Neuronal stem cell (in vitro differentiated cells): ENCODE measurements at regions not wholly inside any gene's neighbourhood (a gene's known extent, or its start where the extent isn't known, plus 50 kb on each side); places are given as distances from the start of the nearest gene placed in this dataset.

Experiments
- DNase-seq: peaks from one replicate; pipeline ENCODE4 v3.0.0-alpha.2; 2013; ENCODE audit warnings: low spot score
- H2AFZ ChIP-seq: one replicate; pipeline ENCODE4 v1.6.1; 2013; ENCODE audit warnings: mild to moderate bottlenecking, low read length, inconsistent platforms
- H2AK5ac ChIP-seq: 2 replicates; pipeline ENCODE4 v1.6.1; 2013; ENCODE audit warnings: low read depth, mild to moderate bottlenecking, inconsistent platforms, low read length, moderate library complexity, mixed read lengths
- H2BK120ac ChIP-seq: 2 replicates; pipeline ENCODE4 v1.6.1; 2013; ENCODE audit warnings: low read depth, mild to moderate bottlenecking, inconsistent platforms, low read length, moderate library complexity, mixed read lengths
- H2BK12ac ChIP-seq: one replicate; pipeline ENCODE4 v1.6.1; 2013; ENCODE audit warnings: low read length, inconsistent platforms
- H2BK15ac ChIP-seq: 2 replicates; pipeline ENCODE4 v1.6.1; 2013; ENCODE audit warnings: mild to moderate bottlenecking, low read length, inconsistent platforms, mixed read lengths
- H2BK5ac ChIP-seq: one replicate; pipeline ENCODE4 v1.6.1; 2013; ENCODE audit warnings: inconsistent platforms, mild to moderate bottlenecking, low read length, moderate library complexity
- H3K14ac ChIP-seq: one replicate; pipeline ENCODE4 v1.6.1; 2013; ENCODE audit warnings: low read length, inconsistent platforms
- H3K18ac ChIP-seq: 2 replicates; pipeline ENCODE4 v1.6.1; 2013; ENCODE audit warnings: low read length, inconsistent platforms
- H3K23ac ChIP-seq: 2 replicates; pipeline ENCODE4 v1.6.1; 2013; ENCODE audit warnings: low read depth, mild to moderate bottlenecking, mixed read lengths, low read length, inconsistent platforms; ENCODE audit not compliant: poor library complexity
- H3K27ac ChIP-seq: replicated peaks from 3 replicates; pipeline ENCODE4 v1.5.1; 2013; ENCODE audit warnings: low read length, inconsistent platforms
- H3K27me3 ChIP-seq, 3 experiments: 2 replicates each; pipeline ENCODE4 v1.6.1; 2013; ENCODE audit warnings: low read length in 3 of 3, mild to moderate bottlenecking in 2 of 3, inconsistent platforms in 1 of 3, low read depth in 1 of 3, mixed read lengths in 1 of 3, moderate library complexity in 1 of 3; ENCODE audit not compliant: control insufficient read depth in 3 of 3, insufficient read depth in 3 of 3
- H3K36me3 ChIP-seq, 2 donors: replicated peaks in 1 of 2; 2 replicates each; pipeline ENCODE4 v1.6.1; 2013; ENCODE audit warnings: low read length in 2 of 2; ENCODE audit not compliant: control insufficient read depth in 2 of 2, insufficient read depth in 2 of 2
- H3K4ac ChIP-seq: 2 replicates; pipeline ENCODE4 v1.6.1; 2013; ENCODE audit warnings: inconsistent platforms, mild to moderate bottlenecking, low read length, moderate library complexity
- H3K4me1 ChIP-seq, 2 donors: 1 replicate in 1 of 2; 2 replicates in 1 of 2; pipeline ENCODE4 v1.6.1; 2013; ENCODE audit warnings: low read length in 2 of 2, low read depth in 1 of 2; ENCODE audit not compliant: control insufficient read depth in 2 of 2, insufficient read depth in 1 of 2
- H3K4me2 ChIP-seq: one replicate; pipeline ENCODE4 v1.6.1; 2013; ENCODE audit warnings: mild to moderate bottlenecking, low read length, inconsistent platforms; ENCODE audit not compliant: insufficient read depth, poor library complexity, severe bottlenecking
- H3K4me3 ChIP-seq, 2 donors: 2 replicates each; pipeline ENCODE4 v1.5.1; 2013; ENCODE audit warnings: low read length in 2 of 2, mild to moderate bottlenecking in 2 of 2, inconsistent platforms in 1 of 2, moderate library complexity in 1 of 2
- H3K79me1 ChIP-seq: one replicate; pipeline ENCODE4 v1.6.1; 2013; ENCODE audit warnings: low read depth, mild to moderate bottlenecking, inconsistent platforms, low read length, moderate library complexity
- H3K9ac ChIP-seq: one replicate; pipeline ENCODE4 v1.6.1; 2013; ENCODE audit warnings: mild to moderate bottlenecking, low read depth, low read length, inconsistent platforms; ENCODE audit not compliant: poor library complexity
- H3K9me3 ChIP-seq, 2 donors: replicated peaks in 1 of 2; 2 replicates each; pipeline versions ENCODE3 to v1.6.1; 2013; ENCODE audit warnings: low read length in 2 of 2, mild to moderate bottlenecking in 2 of 2, inconsistent platforms in 1 of 2, low read depth in 1 of 2, mixed read lengths in 1 of 2, moderate library complexity in 1 of 2; ENCODE audit not compliant: control insufficient read depth in 2 of 2, insufficient read depth in 1 of 2
- H4K8ac ChIP-seq: one replicate; pipeline ENCODE4 v1.6.1; 2013; ENCODE audit warnings: low read depth, mild to moderate bottlenecking, inconsistent platforms, low read length, moderate library complexity
- H4K91ac ChIP-seq: one replicate; pipeline ENCODE4 v1.6.1; 2013; ENCODE audit warnings: low read length, low read depth, mild to moderate bottlenecking, inconsistent platforms; ENCODE audit not compliant: poor library complexity
- WGBS, 2 donors: extraction: QIAGEN DNeasy Blood & Tissue Kit; methylation state at CpG; one replicate each; pipeline ENCODE4 v1.1.7; 2013; ENCODE audit warnings: missing lambda C conversion rate in 2 of 2, mixed read lengths in 1 of 2; ENCODE audit not compliant: insufficient read length in 2 of 2, insufficient replicate concordance in 1 of 2; ENCODE audit errors: extremely low coverage in 2 of 2; 5-methylcytosine and 5-hydroxymethylcytosine counted together

- Histone ChIP-seq H2BK5ac (no peak overlapping the region), H3K79me1 (no peaks in the 10 kb centered on the region), H4K91ac (no peak overlapping the region), H3K27me3 (no peaks in the 10 kb centered on the region), H3K23ac (no peak overlapping the region), H2AK5ac (no peak overlapping the region), H3K9ac (no peak overlapping the region), H3K14ac (no peak overlapping the region), H2BK12ac (no peak overlapping the region), H2BK15ac (no peak overlapping the region), H3K18ac (no peak overlapping the region), H3K9me3 (no peaks in the 10 kb centered on the region), H3K4me1 (peaks cover 0 to 2% of the 10 kb centered on the region in 2 donors), H3K4me3 (no peak overlapping the region), H2BK120ac (no peak overlapping the region), H3K36me3 (no peaks in the 10 kb centered on the region), H4K8ac (no peak overlapping the region), H3K4ac (no peak overlapping the region), H3K4me2 (no peak overlapping the region), H3K27ac (no peak overlapping the region), H2AFZ (no peak overlapping the region)
- DNase-seq: no peak
- no CpG with 5 or more reads among the region's 1 CpG for WGBS, 2 donors
These were observed 161.1 kb upstream of the PLN start for GRCh38 chr6:118386975-118387374.

- H3K4ac ChIP-seq: no peak overlapping the region
- H4K91ac ChIP-seq: no peak overlapping the region
- no peak overlapping the region for H2BK15ac ChIP-seq
- no peaks in the 10 kb centered on the region for H3K9me3 ChIP-seq
- H2AFZ ChIP-seq: no peak overlapping the region
- H2AK5ac ChIP-seq: no peak overlapping the region
- no peak overlapping the region for H3K18ac ChIP-seq
- H4K8ac ChIP-seq: no peak overlapping the region
- no peak overlapping the region for H3K27ac ChIP-seq
- H2BK12ac ChIP-seq: no peak overlapping the region
- H3K79me1 ChIP-seq: no peaks in the 10 kb centered on the region
- no peak overlapping the region for H2BK5ac ChIP-seq
- no peaks in the 10 kb centered on the region for H3K36me3 ChIP-seq
- H3K9ac ChIP-seq: no peak overlapping the region
- H3K4me3 ChIP-seq: no peak overlapping the region
- H3K23ac ChIP-seq: no peak overlapping the region
- no CpG with 5 or more reads among the region's 7 CpGs for WGBS, 2 donors
- no peak overlapping the region for H3K4me2 ChIP-seq
- no peak overlapping the region for H2BK120ac ChIP-seq
- peaks cover 0 to 2% of the 10 kb centered on the region in 2 donors for H3K4me1 ChIP-seq
- DNase-seq: no peak
- no peaks in the 10 kb centered on the region for H3K27me3 ChIP-seq
- no peak overlapping the region for H3K14ac ChIP-seq
These were observed 160.0 kb upstream of the PLN start for GRCh38 chr6:118387921-118388701.

DNA sequence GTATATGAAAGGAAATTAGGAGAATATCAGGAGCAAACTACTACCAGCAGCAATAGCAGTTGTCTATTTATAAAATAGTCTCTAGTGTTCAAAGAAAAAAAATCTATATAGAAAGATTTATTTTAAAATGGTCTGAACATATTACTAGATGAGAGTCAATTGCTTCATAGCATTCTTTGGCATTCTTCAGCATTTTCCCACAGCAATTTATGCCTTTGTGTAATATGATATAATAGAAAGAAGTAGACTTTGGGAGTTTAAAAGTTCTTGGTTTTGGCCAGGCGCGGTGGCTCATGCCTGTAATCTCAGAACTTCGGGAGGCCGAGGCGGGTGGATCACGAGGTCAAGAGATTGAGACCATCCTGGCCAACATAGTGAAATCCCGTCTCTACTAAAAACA, 157.0 kb upstream of the PLN start:
- no peak overlapping the region for H2BK120ac ChIP-seq
- no peak overlapping the region for H3K4me3 ChIP-seq
- H3K79me1 ChIP-seq: no peaks in the 10 kb centered on the region
- no peak overlapping the region for H2AK5ac ChIP-seq
- H4K91ac ChIP-seq: no peak overlapping the region
- H3K9me3 ChIP-seq: peaks cover 0 to 5% of the 10 kb centered on the region in 2 donors
- no peak overlapping the region for H3K27ac ChIP-seq
- H3K4me1 ChIP-seq: peaks cover 0 to 2% of the 10 kb centered on the region in 2 donors
- H3K4me2 ChIP-seq: no peak overlapping the region
- no peak overlapping the region for H3K14ac ChIP-seq
- H3K36me3 ChIP-seq: no peaks in the 10 kb centered on the region
- H3K9ac ChIP-seq: no peak overlapping the region
- H3K18ac ChIP-seq: no peak overlapping the region
- no peak overlapping the region for H2BK5ac ChIP-seq
- H3K27me3 ChIP-seq: no peaks in the 10 kb centered on the region
- H4K8ac ChIP-seq: no peak overlapping the region
- no peak overlapping the region for H2BK15ac ChIP-seq
- WGBS, 2 donors: no CpG with 5 or more reads among the region's 7 CpGs
- no peak overlapping the region for H2AFZ ChIP-seq
- H3K4ac ChIP-seq: no peak overlapping the region
- no peak overlapping the region for H3K23ac ChIP-seq
- no peak for DNase-seq
- H2BK12ac ChIP-seq: no peak overlapping the region

- H3K27ac ChIP-seq: no peak overlapping the region
- no peak overlapping the region for H3K4ac ChIP-seq
- H2AFZ ChIP-seq: no peak overlapping the region
- H2BK5ac ChIP-seq: no peak overlapping the region
- peaks cover 0 to 5% of the 10 kb centered on the region in 2 donors for H3K9me3 ChIP-seq
- no peak for DNase-seq
- H3K18ac ChIP-seq: no peak overlapping the region
- H4K91ac ChIP-seq: no peak overlapping the region
- H3K79me1 ChIP-seq: no peaks in the 10 kb centered on the region
- H2BK12ac ChIP-seq: no peak overlapping the region
- H2AK5ac ChIP-seq: no peak overlapping the region
- H4K8ac ChIP-seq: no peak overlapping the region
- no peaks in the 10 kb centered on the region for H3K27me3 ChIP-seq
- no peak overlapping the region for H2BK15ac ChIP-seq
- no peak overlapping the region for H3K14ac ChIP-seq
- H2BK120ac ChIP-seq: no peak overlapping the region
- no peak overlapping the region for H3K23ac ChIP-seq
- peaks cover 2 to 7% of the 10 kb centered on the region in 2 donors for H3K4me1 ChIP-seq
- WGBS, 2 donors: no CpG with 5 or more reads among the region's 2 CpGs
- H3K9ac ChIP-seq: no peak overlapping the region
- no peak overlapping the region for H3K4me2 ChIP-seq
- no peaks in the 10 kb centered on the region for H3K36me3 ChIP-seq
- H3K4me3 ChIP-seq: no peak overlapping the region
These were observed 154.0 kb upstream of the PLN start for GRCh38 chr6:118394106-118394505.
